ENCODE measurements at regions not wholly inside any gene's neighbourhood (a gene's known extent, or its start where the extent isn't known, plus 50 kb on each side); places are given as distances from the start of the nearest gene placed in this dataset.

GRCh38 chr9:81250606-81251005, 438.7 kb downstream of the TLE1 start:
- Histone ChIP-seq H2AFZ (ENCODE audit: low read depth, low read length) (no peak overlapping the region), H3K4me1 (ENCODE audit: control insufficient read depth, extremely low read depth, insufficient read depth, low read length) (no peaks in the 10 kb centered on the region), H3K9me1 (replicated peaks; ENCODE audit: control insufficient read depth, extremely low read depth, insufficient read depth, low read length) (no peaks in the 10 kb centered on the region), H3K9me3 (replicated peaks; ENCODE audit: control insufficient read depth, insufficient read depth, low read length) (no peaks in the 10 kb centered on the region), H3K36me3 (ENCODE audit: control insufficient read depth in 2 of 2, extremely low read depth in 1 of 2, insufficient read depth in 2 of 2, low read length in 2 of 2) (no peaks in the 10 kb centered on the region), H3K4me3 (replicated peaks in 1 of 3; ENCODE audit: insufficient read depth in 1 of 3, low read depth in 1 of 3, low read length in 3 of 3) (no peak overlapping the region), H3K27me3 (ENCODE audit: control insufficient read depth in 2 of 2, insufficient read depth in 2 of 2, low read length in 2 of 2) (no peaks in the 10 kb centered on the region), H3K79me2 (ENCODE audit: control insufficient read depth, insufficient read depth, low read length) (no peaks in the 10 kb centered on the region), H3K4me2 (ENCODE audit: insufficient read depth, low read length) (no peak overlapping the region), H3K9ac (replicated peaks; ENCODE audit: extremely low read depth, insufficient read depth, low read length) (no peak overlapping the region), H4K20me1 (replicated peaks; ENCODE audit: control insufficient read depth, extremely low read depth, insufficient read depth, low read length) (no peaks in the 10 kb centered on the region), H3K27ac (ENCODE audit: insufficient read depth, low read depth, low read length) (no peak overlapping the region)
- intact Hi-C loops (cut with micrococcal nuclease) (no loop called here), dilution Hi-C loops (cut with MboI; ENCODE audit: extremely low pct_ligation_motif_present, low sequenced_read_pairs) (no loop called here)
- no TSS peak for BruUV-seq (replicated peaks)
- ChIA-PET POLR2A (no interaction called here), CTCF (no interaction called here)
- no peak for TF ChIP-seq POLR2A (IDR thresholded peaks at IDR 0.05; ENCODE audit: low read depth, low read length)
- TF ChIP-seq EZH2 (IDR thresholded peaks at IDR 0.05; ENCODE audit: borderline replicate concordance, low read depth, low read length, severe bottlenecking): no peak
- no peak for TF ChIP-seq MAX (IDR thresholded peaks at IDR 0.05; ENCODE audit: insufficient read depth, insufficient read length)
- no peak for TF ChIP-seq FOS (IDR thresholded peaks at IDR 0.05; ENCODE audit: borderline replicate concordance, insufficient read depth, low read length)
- no peak for FAIRE-seq
- no peak for DNase-seq (ENCODE audit: low read depth, low spot score)

- TF ChIP-seq JUN (IDR thresholded peaks at IDR 0.05; ENCODE audit: borderline replicate concordance, insufficient read depth, insufficient read length, low read depth) (no peak), CTCF (IDR thresholded peaks at IDR 0.05; ENCODE audit: extremely low read depth in 1 of 2, insufficient read depth in 1 of 2, low read depth in 1 of 2, low read length in 2 of 2) (no peak), FOS (IDR thresholded peaks at IDR 0.05; ENCODE audit: borderline replicate concordance, insufficient read depth, low read length) (no peak), MYC (IDR thresholded peaks at IDR 0.05; ENCODE audit: low read depth, low read length) (no peak), MAX (IDR thresholded peaks at IDR 0.05; ENCODE audit: insufficient read depth, insufficient read length) (no peak), EZH2 (IDR thresholded peaks at IDR 0.05; ENCODE audit: borderline replicate concordance, low read depth, low read length, severe bottlenecking) (no peak), POLR2A (IDR thresholded peaks at IDR 0.05; ENCODE audit: low read depth, low read length) (no peak)
- POLR2A ChIA-PET: no interaction called here
Observed at GRCh38 chr9:81250041-81250440, 439.3 kb downstream of the TLE1 start.

More at GRCh38 chr9:81250041-81250440, 439.3 kb downstream of the TLE1 start:
- Histone ChIP-seq H3K4me2 (ENCODE audit: insufficient read depth, low read length) (no peak overlapping the region), H3K4me1 (ENCODE audit: control insufficient read depth, extremely low read depth, insufficient read depth, low read length) (no peaks in the 10 kb centered on the region), H3K79me2 (ENCODE audit: control insufficient read depth, insufficient read depth, low read length) (no peaks in the 10 kb centered on the region), H2AFZ (ENCODE audit: low read depth, low read length) (no peak overlapping the region), H4K20me1 (replicated peaks; ENCODE audit: control insufficient read depth, extremely low read depth, insufficient read depth, low read length) (no peaks in the 10 kb centered on the region), H3K9me1 (replicated peaks; ENCODE audit: control insufficient read depth, extremely low read depth, insufficient read depth, low read length) (no peaks in the 10 kb centered on the region), H3K27me3 (ENCODE audit: control insufficient read depth in 2 of 2, insufficient read depth in 2 of 2, low read length in 2 of 2) (no peaks in the 10 kb centered on the region), H3K9ac (replicated peaks; ENCODE audit: extremely low read depth, insufficient read depth, low read length) (no peak overlapping the region), H3K4me3 (replicated peaks in 1 of 3; ENCODE audit: insufficient read depth in 1 of 3, low read depth in 1 of 3, low read length in 3 of 3) (no peak overlapping the region), H3K36me3 (ENCODE audit: control insufficient read depth in 2 of 2, extremely low read depth in 1 of 2, insufficient read depth in 2 of 2, low read length in 2 of 2) (no peaks in the 10 kb centered on the region), H3K9me3 (replicated peaks; ENCODE audit: control insufficient read depth, insufficient read depth, low read length) (no peaks in the 10 kb centered on the region), H3K27ac (ENCODE audit: insufficient read depth, low read depth, low read length) (no peak overlapping the region)
- intact Hi-C loops (cut with micrococcal nuclease) (no loop called here), dilution Hi-C loops (cut with MboI; ENCODE audit: extremely low pct_ligation_motif_present, low sequenced_read_pairs) (no loop called here)
- no peak for FAIRE-seq
- BruUV-seq (replicated peaks): no TSS peak
- CTCF ChIA-PET: no interaction called here
- no peak for DNase-seq (ENCODE audit: low read depth, low spot score)
